ENCODE measurements at regions not wholly inside any gene's neighbourhood (a gene's known extent, or its start where the extent isn't known, plus 50 kb on each side); places are given as distances from the start of the nearest gene placed in this dataset.

DNA sequence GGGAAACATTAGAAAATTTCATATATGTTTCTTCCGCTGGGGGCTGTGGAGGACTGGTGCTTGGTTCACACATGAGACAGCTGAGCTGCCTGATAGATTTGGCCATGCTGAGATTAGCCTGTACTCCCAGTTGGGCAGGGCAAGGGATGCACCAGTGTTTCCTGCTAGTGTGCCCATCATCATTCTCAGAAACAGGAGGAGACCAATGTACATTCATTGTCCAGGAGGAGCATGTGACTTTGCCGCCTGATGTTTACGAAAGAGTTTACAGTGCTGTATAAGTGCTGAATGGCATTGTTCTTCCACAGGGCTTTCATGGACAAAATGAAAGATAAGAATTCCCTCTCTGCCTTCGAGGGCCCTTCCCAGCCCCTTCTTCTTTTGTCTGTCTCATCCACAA is 311.1 kb upstream of the THBS1 start:
- no peak for DNase-seq (ENCODE audit: low read depth in 2 of 2)

DNA sequence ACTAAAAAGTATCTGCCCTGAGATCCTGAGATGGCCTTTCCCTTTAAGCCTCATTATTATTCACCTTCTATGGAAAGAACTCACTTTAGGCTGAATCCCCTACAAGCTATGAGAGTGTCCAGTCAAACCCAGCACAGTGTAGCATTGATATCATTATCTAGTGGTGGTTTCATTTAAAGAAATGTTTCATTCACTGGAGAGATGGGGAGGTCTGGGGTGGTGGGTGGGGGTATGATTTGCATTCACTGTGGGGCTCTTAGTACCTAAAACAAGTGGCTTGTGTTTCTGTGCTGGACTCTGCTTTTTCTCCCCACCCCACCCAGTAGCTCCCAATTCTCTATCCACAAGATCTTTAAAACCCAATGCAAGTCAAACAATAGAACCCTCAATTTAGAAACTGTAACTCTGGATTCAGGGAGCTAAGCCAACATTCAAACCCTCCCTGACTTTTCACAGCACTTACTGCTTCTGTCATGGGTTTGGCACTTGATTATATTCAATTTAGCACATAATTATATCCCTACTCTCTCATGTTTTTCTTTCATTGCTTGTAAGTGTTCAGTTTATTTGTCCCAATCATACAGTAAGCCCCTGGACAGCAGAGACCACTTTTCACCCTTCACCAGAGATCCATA is 310.5 kb upstream of the THBS1 start:
- no peak for DNase-seq (ENCODE audit: low read depth in 2 of 2)

DNA sequence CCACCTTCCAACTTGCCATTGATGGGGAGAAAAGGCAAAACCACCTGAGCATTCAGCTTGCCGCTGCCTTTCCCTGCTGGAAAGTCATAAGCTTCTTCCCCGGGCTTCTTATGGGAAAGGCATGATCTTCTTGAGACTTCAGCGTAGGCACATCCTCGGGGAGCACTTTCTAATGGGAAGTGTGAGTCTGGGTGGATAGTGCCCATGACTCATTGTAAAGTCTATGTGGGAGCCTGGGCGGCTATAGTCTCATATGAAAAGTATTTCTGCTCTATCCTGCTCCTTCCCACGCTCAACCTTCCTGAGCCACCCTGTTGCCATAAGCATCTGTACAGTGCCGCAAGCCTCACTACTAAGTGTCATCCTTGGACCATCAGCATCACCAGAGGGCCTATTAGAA is 309.9 kb upstream of the THBS1 start:
- peak; percentile 78 to 80 for DNase-seq (ENCODE audit: low read depth in 2 of 2)

DNA sequence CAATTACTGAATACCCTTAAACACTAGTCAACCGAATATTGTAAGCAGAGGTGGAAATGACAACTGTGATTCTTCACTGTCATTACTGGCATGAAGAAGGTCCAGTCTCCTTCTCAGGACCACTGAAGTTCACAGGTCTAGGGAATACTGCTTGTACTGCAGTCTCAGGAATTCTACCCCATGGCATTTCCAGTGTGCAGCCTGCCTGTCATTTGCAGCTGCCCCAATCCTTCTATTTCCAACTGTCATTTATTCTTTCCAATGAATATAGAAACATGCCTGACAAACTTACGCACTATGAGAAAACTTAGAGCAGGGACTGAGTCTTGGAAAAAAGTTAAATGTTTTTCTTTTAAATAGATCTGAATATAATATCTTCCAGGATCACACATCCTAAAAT is 308.0 kb upstream of the THBS1 start:
- no peak for DNase-seq (ENCODE audit: low read depth in 2 of 2)

DNA sequence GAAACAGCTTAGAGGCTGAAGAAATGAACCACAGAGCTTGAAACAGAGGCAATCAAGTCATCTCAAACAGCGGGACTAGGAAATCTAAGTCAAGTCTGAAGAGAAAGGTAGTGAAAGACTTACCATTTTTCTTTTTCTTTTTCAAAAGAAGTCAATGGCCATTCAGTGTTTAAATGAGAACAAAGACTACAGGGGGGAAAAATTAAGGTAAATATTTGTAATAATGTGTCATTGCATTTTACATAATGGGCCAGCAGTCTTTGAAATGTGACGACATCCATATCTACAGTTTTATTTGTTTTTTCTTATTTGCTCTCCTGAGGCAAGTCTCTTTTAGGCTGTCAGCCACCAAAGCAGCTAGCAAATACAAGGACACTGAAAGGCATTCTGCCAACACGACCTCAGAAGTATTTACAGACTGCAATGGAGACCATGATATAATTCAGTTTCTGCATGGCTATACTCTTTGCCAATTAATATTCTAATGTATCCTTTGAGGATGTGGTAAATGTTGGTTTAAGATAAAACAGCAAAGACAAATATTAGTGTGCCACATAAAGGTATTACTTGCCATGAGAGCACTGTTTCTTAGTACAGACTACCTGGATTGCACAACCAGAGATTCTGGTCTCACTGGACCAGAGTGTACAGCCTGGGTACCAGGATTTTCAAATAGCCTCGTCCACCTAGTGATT is 307.0 kb upstream of the THBS1 start:
- no peak for DNase-seq (ENCODE audit: low read depth in 2 of 2)

DNA sequence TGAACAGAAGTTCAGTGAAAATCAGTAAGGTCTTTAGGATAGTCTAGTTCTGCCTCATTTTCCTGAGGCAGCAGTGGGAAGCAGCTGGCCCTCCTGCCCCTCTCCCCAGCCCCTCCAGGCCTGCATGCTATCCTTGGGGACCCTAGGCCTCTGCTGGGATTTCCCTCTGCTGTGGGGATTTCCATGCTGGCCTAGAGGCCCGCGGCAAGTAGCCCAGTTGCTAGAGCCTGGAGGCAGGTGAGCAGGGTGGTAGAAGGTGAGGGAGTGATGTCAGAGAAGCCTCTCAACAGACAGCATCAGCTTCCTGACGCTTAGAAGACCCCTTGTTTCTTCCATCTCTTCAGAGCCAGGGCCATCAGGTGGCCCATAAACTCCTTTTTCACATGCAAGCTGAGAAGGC is 305.8 kb upstream of the THBS1 start:
- no peak for DNase-seq (ENCODE audit: low read depth in 2 of 2)

DNA sequence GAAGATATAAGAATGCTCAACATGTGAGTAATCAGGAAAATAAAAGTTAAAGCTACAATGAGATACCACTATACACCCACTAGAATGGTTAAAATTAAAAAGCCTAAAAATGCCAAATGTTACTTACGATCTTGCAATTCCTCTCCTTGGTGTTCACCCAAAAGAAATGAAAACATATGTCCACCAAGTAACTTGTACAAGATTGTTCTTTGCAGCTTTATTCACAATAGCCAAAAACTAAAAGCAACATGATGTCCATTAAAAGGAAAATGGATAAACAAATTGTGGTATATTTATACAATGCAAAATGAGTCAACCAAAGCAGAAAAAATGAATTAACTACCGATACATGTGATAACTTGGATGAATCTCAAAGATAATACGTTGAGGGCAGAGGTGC is 301.6 kb upstream of the THBS1 start:
- no peak for DNase-seq (ENCODE audit: low read depth in 2 of 2)

DNA sequence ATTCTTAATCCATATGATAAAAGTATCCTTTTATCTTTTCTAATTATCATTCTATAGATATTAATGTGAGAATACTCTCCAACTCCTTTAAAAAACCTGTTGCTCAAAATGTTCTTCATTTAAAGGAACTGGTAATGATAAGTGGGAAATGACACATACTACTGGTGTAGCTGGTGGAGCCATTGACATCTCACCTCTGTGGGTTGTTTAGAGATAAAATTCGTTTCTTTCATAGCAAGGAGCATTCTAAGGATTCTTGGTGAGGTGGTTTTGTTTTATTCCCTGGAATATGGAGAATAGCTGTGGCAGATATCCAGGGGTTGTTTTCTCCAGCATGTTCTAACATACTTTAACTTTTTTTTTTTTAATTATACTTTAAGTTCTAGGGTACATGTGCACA is 299.8 kb upstream of the THBS1 start:
- DNase-seq (ENCODE audit: low read depth in 2 of 2) = no peak

DNA sequence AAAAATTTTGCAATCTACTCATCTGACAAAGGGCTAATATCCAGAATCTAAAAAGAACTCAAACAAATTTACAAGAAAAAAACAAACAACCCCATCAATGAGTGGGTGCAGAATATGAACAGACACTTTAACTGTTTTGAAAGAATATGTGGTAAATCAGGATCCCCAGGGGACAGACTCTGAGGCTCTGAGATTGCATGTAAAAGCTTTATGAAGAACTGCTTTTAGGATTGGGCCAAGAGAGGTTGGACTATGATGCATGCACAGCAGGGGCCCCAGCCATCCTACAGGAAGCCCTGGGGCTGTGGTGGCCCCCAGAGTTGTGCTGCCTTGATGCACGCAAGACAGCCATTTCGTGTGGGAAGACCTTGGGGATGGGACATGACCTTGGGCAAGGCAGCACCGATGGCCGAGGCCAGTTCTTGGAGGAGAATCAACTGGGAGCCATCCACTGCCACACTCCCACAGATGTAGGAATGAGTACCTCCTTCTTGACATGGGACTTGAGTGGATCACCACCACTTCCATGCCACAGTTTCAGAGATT is 298.1 kb upstream of the THBS1 start:
- DNase-seq (ENCODE audit: low read depth in 2 of 2) = no peak

DNA sequence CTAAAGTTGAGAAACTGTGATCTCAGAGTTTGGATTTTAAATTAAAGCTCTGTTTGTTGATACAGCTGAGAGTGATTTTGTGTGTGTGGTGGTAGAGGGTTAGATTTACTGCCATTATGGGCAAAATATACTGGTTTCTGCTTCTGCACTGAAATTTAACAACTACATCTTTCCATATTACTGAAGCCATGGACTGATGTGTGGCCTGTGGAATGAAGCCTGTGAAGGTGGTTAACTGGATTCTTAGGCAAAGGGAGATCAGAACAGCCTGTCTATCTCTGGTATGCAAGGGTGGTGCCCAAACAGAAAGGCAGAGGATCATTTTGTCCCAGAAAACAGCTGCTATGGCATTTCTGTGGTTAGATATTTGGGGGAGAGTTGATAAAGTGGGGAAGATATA is 297.3 kb upstream of the THBS1 start:
- no peak for DNase-seq (ENCODE audit: low read depth in 2 of 2)

DNA sequence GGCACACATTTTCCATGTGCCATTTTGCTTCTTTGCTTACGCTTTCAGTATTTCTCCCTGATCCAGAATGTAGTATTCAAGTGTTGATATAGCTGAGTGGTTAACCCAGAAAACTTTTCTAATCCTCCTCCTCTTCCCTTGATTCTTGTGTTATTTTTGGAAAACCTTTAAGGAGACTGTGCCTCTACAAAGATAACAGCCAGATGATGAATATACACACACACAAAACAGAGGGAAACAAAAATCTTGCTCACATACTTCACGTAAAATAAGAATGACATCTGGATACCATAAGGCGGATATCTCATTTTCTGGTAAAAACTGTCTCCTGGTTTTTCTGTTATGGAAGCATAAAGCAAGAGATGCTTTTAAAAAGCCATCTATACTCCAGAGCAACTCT is 295.8 kb upstream of the THBS1 start:
- peak in 1 of 2 experiments; percentile 77 for DNase-seq (ENCODE audit: low read depth in 2 of 2)

DNA sequence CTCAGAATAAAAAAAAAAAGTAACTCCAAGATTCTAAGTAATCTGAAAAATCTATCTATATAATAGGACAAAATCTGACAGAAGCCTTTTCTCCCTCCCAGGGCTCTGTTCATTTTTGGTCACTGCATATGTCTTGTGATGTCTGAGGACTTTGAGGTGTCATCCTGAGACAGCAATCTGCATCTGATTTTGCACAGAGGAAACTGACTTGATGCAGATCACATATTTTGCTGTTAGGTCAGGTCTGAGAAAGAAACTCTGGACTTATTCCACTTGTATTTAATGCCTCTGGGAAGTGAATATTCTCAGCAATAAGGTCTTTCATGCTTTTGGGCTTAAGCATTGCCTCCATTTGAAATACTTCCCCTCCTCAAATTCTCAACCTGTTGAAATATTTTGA is 295.2 kb upstream of the THBS1 start:
- DNase-seq (ENCODE audit: low read depth in 2 of 2) = no peak

DNA sequence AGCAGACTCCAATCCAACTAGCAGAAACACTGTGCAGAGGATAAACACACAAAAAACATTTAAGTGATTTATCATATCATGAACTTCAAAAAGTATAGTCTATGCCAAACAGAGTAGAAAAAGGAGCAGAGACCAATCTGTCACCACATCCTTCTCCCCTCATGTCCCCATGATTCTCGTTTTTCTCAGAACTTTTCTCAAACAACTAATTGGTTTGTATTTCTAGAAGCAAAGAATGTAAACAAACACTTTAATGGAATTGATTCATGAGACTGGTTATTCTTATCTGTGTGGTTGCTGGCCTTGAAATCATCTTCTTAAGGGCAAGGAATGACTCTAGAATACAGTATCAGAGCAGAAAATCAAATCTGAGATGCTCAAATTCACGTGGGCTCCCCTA is 294.2 kb upstream of the THBS1 start:
- no peak for DNase-seq (ENCODE audit: low read depth in 2 of 2)

DNA sequence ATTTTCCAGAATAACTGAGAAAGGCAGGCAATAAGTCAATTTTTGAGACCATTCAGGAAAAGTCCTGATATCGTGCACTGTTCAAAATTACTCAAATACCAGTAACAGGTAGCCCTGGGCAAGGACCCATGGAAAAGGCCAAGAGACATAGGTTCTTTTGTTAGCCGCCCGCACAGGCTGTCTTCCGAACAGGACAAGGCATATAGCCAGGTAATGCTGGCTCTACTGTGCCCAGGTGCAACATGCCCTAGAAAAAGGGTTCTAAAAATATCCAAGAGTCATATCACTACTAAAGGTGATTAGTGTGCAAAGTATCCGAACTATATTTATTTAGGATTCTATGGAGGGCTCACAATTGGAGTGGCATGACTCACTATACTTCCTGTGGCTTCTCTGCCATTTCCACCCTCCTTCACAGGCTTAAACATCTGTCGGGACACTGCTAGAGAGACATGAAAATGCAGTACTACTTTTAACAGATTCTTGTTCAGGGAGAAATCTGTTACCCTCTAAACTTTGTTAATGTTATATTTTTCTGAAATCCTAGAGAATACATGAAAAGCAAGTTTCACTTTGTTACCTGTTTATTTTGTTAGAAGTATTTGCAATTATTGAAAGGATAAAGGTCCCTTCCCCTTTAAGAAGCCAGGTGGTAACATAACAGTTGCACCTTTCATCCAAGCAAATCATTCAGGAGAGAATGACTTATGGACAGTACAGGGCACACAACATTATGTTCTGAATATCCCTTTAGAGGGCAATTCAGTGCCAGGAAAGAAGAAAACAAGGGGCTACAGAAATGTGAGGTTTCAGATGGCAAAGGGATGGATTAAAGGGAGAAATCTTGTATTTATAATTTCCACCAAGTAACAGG is 293.3 kb upstream of the THBS1 start:
- DNase-seq (ENCODE audit: low read depth in 2 of 2) = no peak

DNA sequence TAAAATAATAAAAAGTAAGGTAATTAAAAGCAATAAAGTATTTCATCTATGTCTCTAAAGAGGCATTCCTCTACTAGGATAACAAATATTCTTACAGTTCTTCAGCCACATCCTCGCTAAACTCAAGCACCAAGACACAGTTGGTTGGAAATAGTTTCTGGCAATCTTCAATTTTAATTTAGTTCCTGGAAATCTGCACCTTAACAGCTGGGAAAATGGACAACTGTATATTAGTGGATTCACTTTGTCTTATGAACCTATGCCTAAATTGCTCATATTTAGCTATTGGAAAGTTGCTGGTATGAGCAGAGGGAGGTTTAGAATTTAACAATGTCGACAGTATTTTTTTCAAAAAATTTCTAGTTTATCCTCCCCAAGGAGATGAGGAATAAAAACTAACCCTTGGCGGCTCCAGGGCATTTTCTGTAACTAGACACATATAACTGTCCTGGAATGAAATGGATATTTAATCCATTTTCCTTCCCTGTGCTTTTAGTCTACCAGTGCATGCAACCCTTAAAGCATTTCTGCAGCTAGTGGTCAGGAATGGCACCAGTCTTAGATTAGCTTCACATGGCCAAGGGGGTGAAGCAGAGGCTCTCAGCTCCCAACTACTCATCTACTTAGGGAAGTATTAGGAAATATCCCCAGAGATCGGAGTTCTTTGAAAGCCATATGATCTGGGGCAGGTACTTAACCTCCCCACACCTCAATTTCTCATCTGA is 290.0 kb upstream of the THBS1 start:
- no peak for DNase-seq (ENCODE audit: low read depth in 2 of 2)

DNA sequence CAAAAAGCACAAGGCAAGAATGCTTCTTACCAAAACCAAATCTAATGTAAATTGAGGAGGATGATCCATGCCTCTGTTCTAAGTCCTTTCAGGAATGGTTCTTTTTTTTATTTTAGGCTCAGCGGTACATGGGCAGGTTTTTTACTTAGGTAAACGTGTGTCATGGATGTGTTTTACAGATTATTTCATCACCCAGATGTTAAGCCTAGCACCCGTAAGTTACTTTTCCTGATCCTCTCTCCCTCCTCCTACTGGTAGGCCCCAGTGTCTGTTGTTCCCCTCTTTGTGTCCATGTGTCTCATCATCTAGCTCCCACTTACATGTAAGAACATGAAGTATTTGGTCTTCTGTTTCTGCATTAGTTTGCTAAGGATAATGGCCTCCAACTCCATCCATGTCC is 289.2 kb upstream of the THBS1 start:
- no peak for DNase-seq (ENCODE audit: low read depth in 2 of 2)

DNA sequence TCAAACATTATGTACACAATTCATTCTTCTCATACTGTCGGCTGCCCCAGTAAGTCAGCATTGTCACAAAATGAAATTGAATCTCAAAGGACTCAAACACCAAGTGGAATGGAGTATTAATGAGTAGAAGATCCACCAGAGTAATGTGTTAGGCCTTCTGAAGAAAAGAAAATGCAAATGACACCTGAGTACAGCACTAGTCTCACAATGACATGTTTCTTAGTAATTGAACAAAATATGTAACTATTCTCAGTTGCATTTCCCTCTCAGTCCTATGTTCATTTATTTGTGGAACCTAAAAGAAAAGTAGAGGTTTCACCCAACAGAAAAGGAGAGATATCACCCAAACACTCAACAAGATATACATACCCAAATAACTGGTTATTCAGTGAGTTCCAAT is 283.9 kb upstream of the THBS1 start:
- no peak for DNase-seq (ENCODE audit: low read depth in 2 of 2)

DNA sequence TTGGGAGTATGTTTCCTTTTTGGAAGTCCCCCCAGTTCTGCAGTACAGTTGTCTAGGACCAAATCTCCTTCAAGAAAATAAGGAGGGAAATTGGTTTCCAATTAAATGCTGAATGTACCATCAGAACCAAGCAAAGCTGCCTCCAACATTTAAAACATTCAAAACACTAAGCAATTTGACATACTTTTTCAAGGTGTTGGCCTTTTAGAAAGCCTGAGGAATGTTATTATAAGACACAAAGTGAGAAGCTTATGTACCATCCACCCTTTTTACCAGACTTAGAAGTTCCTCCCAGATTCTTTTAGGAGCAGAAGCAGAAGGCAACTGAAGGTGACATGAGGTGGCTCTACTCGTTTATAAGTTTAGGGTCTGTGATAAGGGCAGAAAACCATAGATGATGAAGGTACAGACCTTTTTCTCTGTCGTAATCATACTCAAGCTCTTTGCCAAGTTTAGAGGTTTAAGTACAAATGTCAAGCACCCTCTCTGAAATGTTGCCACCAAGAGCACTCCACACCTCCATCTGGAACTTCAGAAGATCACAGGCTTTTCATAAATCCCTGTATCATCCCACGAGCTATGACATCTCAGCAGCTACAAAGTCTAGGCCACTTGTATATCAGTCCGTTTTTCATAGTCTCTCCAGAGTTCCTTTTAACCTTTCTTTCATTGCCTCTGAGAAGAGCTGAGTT is 282.5 kb upstream of the THBS1 start:
- no peak for DNase-seq (ENCODE audit: low read depth in 2 of 2)

DNA sequence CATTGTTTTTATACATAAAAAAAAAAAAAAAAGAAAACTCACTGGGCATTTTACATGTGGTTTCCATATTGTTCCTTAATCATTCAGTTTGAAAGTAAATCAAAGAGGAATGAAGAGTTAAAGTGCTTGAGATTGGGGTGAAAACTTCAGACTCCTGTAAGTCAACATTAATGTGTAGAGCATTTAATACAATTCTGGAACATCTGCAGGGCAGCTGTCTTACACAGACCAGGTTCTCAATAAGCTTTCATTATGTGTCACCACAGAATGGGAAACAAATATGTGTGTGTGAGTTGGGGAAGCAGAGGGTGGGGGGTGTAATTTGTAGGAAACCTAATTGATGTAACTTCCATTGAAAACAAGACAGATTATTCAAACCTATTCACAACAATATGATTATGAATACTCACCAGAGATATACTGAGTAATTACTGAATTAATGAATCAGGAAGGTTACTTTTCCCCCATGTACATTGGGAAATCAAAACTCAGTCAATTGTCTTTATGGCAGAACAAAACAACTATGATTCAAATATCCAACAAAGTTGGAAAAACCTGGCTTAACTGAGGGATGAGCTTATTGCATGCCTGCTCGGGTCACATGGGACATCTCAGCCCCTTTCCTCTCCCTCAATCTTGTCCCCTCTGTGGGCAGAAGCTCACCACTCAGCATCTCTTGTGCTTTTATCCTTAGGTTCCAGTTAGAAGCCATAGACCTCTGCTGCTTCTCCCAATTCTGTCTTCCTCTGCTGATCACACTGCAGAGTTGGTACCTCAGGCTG is 281.2 kb upstream of the THBS1 start:
- peak in 1 of 2 experiments; percentile 85 for DNase-seq (ENCODE audit: low read depth in 2 of 2)

DNA sequence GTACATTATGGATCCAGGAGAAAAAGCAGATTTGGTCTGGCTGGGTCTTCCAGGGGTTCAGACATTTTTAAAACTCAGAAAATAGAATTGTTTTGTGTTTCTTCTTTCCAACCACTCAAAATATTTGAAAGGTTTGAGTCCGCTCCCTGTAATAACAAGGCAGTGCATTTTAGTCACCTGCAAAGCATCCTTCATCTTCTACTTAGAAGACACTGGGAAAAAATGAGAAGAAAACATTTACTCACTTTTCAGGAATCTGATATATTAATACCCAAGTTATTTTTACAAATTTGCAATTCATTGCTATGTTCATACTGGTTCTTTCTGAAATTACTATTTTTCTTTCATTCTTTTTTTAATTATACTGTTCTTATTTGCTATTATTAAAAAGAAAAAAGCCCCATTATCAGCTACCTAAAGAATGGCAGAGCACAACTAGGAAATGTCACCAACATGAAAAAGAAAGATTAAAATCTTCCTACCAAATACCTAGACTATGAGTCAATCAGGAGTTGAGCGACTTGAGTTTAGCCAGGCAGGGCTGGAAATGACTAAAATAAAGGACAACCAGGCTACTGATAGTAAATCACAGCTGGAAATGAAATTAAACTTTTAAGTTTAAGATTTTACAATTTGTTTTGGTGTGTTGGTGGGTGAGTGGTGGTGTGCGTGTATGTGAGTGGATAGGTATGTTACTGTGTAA is 280.3 kb upstream of the THBS1 start:
- no peak for DNase-seq (ENCODE audit: low read depth in 2 of 2)
